ENCODE measurements at regions not wholly inside any gene's neighbourhood (a gene's known extent, or its start where the extent isn't known, plus 50 kb on each side); places are given as distances from the start of the nearest gene placed in this dataset.
"Not testable (repeated sequence)": the region's sequence is repeated elsewhere in the genome, so short reads cannot be mapped to it uniquely, and the experiment has no call there.

GRCh38 chr12:47408171-47408871 is 297.5 kb downstream of the RPAP3 start:
- DNase-seq: no peak

DNA sequence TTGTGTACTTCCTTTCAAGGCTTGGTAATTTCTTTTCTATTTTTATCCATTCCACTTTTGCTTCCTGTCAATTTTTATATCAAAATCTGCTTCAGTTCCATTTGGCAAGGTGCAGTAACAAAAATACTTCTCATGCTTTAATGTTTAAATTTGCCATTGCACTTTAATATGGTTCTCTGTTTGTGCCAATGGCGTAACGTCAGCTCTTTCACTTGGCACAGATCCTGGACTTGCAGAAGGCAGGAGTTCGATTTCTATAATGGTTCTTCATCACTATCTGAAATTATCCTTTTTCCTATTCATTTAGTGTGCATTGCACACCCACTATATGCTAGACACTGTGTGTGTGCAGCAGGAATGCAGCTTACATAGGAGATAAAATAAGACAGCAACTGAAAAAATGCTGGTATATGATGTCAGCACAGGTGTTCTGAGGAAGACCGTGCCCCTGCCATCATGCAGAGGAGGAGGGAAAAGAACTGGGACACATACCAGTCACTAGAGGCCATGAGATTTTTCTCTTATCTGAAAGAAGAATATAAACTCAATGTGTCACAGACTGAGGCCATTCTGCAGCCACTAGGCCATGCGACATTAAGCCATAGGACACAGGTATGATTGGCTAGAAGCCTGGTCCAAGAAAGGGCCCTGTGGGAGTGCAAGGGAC is 298.2 kb downstream of the RPAP3 start:
- DNase-seq: no peak

DNA sequence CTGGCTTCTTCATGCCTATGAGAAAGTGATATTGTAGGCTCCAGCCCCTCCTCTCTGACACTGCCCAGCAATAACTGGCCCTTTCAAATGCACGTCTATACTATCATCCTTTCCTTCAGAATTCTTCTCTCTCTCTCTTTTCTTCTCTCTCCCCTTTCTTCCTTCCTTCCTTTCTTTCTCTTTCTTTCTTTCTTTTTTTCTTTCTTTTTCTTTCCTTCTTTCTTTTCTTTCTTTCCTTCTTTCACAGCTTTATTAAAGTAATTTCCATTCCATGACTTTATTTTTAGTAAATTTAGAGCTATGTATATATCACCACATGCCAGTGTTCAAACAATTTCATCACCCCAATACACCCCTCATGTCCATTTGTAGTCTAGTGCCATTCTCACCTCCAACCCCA is 302.1 kb downstream of the RPAP3 start:
- DNase-seq: no peak

- not testable (repeated sequence) for DNase-seq
Measured at GRCh38 chr12:47401196-47401595, 304.6 kb downstream of the RPAP3 start.

DNA sequence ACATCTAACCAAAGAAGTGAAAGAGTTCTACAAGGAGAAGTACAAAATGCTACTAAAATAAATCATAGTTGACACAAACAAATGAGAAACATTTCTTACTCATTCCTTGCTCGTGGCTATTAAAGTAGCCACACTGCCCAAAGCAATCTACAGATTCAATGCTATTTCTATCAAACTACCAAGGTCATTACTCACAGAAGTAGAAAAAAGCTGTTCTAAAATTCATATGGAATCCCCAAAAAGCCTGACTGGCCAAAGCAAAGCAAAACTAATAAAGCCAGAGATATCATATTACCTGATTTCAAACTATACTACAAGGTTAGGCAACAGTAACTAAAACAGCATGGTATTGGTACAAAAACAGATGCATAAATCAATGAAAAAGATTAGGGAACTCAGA is 305.6 kb downstream of the RPAP3 start:
- peak; percentile 44 for DNase-seq

- DNase-seq: peak; percentile 63
Measured at GRCh38 chr12:47397664-47398281, 308.1 kb downstream of the RPAP3 start.

- no peak for DNase-seq
Measured at GRCh38 chr12:47396902-47397663, 308.7 kb downstream of the RPAP3 start.

DNA sequence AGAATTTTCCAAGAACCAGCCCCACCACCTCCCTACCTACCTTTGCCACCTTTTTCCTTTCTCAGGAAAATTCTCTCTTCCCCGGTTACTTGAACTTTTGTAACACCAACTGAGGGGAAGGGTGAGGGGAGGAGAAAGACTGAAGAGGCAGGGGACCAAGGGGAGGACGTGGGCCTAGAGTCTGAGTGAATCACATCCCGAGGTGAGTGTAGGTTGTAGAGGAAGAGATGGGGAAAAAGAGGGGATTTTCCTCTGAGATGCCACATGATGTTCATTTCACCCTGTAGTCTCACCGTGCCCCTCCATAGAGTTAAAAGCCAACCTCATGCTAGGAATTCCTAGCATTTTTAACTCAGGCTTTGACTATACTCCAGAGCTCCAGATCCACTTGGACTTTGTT is 311.8 kb downstream of the RPAP3 start:
- no peak for DNase-seq

DNA sequence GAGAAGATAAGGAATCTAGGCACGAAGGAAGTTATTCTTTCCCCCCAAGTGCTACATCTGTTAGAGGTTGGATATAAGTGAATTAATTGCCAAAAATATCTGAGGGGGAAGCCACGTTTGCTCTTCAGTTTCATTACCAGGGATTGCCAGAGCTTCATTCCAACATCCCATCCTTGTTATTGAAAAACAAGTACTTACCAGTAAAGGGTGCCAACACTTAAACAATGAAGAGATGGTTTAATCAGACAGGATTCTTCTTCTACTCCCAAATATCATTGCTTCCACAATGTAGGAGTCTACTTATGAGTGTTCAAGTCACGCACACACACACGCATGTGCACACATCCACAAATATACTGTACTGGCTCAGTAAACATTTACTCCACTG is 312.4 kb downstream of the RPAP3 start:
- DNase-seq: no peak

- DNase-seq: no peak
Measured at GRCh38 chr12:47391566-47391965, 311.8 kb upstream of the AMIGO2 start.

DNA sequence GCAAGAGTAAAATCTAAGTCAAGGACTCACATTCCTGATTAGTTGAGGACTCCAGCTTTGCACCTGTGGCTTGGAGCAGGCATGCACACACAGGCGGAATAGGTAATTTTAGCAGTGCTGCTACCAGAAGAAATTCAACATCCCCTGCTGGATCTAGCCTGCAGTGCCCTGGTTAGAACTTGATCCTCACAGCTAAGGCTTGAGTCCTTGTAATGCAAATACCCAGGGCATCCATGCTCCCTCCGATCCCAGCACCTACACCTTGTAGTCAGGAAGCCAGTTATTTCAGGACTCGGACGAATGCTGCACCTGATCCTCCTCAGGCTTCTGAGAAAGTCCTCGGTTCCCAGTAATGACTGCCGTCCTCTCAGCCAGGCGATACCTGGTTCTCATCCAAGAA is 309.0 kb upstream of the AMIGO2 start:
- DNase-seq: no peak

GRCh38 chr12:47387994-47388393 is 308.2 kb upstream of the AMIGO2 start:
- no peak for DNase-seq

- DNase-seq: no peak
Measured at GRCh38 chr12:47385653-47386052, 305.9 kb upstream of the AMIGO2 start.

GRCh38 chr12:47383942-47384341 is 304.2 kb upstream of the AMIGO2 start:
- peak; percentile 35 for DNase-seq

DNA sequence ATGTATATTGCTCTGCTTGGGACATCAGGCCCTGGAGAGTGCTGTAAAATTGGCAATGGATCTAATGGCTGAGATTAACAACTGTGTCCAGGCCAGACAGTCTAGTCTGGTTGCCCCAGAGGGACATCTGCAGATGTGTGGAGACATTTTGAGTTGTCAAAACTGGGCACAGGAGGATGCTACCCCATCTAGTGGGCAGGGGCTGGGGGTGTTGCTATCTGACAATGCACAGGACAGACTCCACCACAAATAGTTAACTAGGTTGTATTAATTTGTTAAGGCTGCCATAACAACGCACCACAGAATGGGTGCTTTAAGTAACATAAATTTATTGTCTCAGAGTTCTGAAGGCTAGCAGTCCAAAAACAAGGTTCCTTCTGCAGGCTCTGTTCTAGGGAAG is 302.5 kb upstream of the AMIGO2 start:
- no peak for DNase-seq

DNA sequence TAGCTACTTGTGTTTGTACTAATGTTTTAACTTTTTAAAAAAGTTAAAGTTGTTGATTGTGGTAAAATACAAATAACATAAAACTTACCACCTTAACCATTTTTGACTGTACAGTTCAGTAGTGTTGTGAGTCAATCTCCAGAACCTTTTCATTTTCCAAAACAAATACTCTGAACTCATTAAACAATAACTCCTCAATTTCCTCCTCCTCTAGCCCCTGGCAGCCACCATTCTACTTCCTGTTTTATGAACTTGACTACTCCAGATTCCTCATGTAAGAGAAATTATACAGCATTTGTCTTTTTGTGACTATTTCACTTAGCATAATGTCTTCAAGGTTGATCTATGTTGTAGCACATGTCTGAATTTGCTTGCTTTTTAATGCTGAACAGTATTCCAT is 299.1 kb upstream of the AMIGO2 start:
- no peak for DNase-seq

GRCh38 chr12:47378222-47378582 is 298.4 kb upstream of the AMIGO2 start:
- no peak for DNase-seq

- DNase-seq: peak; percentile 89
Measured at GRCh38 chr12:47377414-47378221, 297.9 kb upstream of the AMIGO2 start.

- DNase-seq: no peak
Measured at GRCh38 chr12:47376927-47377326, 297.2 kb upstream of the AMIGO2 start.

- no peak for DNase-seq
Measured at GRCh38 chr12:47373554-47374150, 293.9 kb upstream of the AMIGO2 start.

DNA sequence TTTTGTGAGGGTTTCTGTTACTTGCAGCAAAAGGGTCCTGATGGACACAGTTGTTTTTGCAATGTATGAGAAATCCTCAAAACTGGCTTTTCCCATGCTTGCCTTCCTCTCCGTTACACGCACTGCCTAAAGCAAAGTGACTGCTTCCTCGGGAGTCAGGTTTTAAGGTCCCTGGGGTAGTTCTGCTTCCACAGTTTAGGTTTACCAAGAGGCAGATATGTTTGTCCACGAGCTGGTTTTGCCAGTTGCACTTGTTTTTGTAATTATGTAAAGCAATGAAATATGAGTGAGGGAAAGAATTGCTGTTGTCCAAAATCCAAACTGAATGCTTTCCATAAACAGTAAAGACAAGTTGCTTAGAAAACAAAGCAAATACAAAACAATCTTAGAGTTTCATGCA is 290.7 kb upstream of the AMIGO2 start:
- DNase-seq: no peak

DNA sequence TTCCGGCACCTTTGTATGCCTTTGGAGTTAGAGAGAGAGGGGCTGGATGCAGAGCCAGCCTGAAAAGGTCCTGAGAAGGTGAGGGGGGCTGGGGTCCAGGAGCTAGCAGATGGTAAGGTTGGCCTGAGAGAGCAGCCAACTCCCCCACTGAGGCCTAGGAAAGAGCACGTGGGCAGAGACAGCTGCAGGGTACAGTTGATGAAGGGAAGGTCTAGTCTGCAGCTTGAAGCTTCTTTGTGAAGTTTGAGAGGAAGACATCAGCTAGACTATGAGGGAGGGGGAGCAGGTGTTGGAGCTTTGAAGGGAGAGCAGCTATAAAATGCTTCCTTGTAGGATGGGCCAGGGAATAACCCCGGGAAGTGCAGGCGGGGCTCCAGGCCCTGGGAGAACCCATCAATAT is 289.3 kb upstream of the AMIGO2 start:
- DNase-seq: no peak
